Colon (tissue), 2 donors: ENCODE measurements at regions not wholly inside any gene's neighbourhood (a gene's known extent, or its start where the extent isn't known, plus 50 kb on each side); places are given as distances from the start of the nearest gene placed in this dataset.

Experiments
- FAIRE-seq: peaks from 2 replicates; lab custom pipeline; 2012; peaks lifted over from hg19 to GRCh38; lab: Jason Lieb, UNC
- donor health status: control.
- donor health status: control.

- FAIRE-seq, result no peak
Measured at GRCh38 chr5:68352166-68352565, 136.6 kb downstream of the PIK3R1 start.

GRCh38 chr5:68353605-68354004 lies 138.0 kb downstream of the PIK3R1 start:
- no peak for FAIRE-seq

- FAIRE-seq, result no peak
Measured at GRCh38 chr5:68354315-68354714, 138.8 kb downstream of the PIK3R1 start.

- FAIRE-seq, result no peak
Measured at GRCh38 chr5:68356216-68356615, 140.7 kb downstream of the PIK3R1 start.

- FAIRE-seq, result no peak
Measured at GRCh38 chr5:68356623-68357022, 141.1 kb downstream of the PIK3R1 start.

DNA sequence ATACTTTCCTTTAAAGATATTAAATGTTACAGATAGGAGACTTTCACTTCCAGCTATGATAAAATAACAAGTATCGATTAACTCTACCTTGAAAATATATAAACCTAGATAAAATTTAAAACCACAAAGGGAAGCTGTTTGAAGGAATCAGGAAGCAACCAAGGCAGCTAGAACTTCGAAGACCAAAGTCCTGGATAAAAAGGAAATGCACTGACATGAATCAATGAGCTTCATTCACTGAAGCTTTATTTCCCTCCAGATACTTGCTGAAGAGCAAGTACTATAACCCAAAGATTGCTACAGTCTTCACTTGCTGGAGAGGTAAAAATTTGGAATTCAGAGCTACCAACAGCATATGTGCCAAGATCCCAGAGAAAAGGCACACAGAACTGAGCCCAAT lies 144.1 kb downstream of the PIK3R1 start:
- no peak for FAIRE-seq

- no peak for FAIRE-seq
Measured at GRCh38 chr5:68362331-68362730, 146.8 kb downstream of the PIK3R1 start.

DNA sequence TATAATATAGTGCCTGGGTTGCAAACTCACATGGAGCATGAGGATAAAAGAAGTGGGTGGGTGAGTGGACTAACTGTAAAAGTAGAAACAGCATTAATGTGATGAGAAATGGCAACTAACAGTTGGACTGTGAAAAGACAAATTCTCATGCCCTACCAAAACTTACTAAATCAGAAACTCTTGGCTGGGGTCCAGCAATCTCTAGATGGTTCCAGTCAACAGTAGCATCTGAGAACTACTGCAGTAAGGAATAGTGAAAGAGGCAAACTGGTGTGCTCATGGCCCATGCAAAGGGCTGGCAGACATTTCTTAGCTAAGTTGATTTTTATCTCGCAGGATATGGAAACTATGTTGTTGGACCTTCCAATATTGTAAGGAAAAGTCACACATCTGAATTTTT lies 150.3 kb downstream of the PIK3R1 start:
- FAIRE-seq, result no peak

GRCh38 chr5:68367287-68367686 lies 151.7 kb downstream of the PIK3R1 start:
- FAIRE-seq, result no peak

- no peak for FAIRE-seq
Measured at GRCh38 chr5:68367717-68368116, 152.2 kb downstream of the PIK3R1 start.

- FAIRE-seq, result no peak
Measured at GRCh38 chr5:68368311-68369022, 152.9 kb downstream of the PIK3R1 start.

GRCh38 chr5:68369023-68369359 lies 153.4 kb downstream of the PIK3R1 start:
- FAIRE-seq, result no peak

- FAIRE-seq, result no peak
Measured at GRCh38 chr5:68369457-68370125, 154.0 kb downstream of the PIK3R1 start.

DNA sequence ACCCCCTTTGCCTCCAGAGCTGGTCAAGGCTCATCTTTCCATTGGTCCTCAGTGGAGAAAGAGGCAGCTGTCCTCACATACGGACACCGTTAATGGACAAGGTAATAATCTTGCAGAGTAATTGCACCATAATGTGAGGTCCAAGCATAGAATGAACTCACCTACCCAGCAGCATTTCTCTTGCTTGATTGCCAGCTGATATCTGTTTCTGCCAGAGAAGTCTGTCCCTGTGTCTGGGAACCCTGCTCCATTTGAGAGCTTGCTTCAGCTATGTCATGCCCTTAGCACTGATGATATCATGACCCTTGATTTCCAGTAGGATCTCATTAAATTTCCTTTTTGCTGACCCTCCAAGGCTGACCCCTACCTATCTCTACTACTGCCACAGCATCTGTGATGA lies 154.6 kb downstream of the PIK3R1 start:
- no peak for FAIRE-seq

GRCh38 chr5:68371607-68372006 lies 156.1 kb downstream of the PIK3R1 start:
- no peak for FAIRE-seq

- no peak for FAIRE-seq
Measured at GRCh38 chr5:68372161-68372560, 156.6 kb downstream of the PIK3R1 start.

GRCh38 chr5:68373050-68373449 lies 157.5 kb downstream of the PIK3R1 start:
- no peak for FAIRE-seq

DNA sequence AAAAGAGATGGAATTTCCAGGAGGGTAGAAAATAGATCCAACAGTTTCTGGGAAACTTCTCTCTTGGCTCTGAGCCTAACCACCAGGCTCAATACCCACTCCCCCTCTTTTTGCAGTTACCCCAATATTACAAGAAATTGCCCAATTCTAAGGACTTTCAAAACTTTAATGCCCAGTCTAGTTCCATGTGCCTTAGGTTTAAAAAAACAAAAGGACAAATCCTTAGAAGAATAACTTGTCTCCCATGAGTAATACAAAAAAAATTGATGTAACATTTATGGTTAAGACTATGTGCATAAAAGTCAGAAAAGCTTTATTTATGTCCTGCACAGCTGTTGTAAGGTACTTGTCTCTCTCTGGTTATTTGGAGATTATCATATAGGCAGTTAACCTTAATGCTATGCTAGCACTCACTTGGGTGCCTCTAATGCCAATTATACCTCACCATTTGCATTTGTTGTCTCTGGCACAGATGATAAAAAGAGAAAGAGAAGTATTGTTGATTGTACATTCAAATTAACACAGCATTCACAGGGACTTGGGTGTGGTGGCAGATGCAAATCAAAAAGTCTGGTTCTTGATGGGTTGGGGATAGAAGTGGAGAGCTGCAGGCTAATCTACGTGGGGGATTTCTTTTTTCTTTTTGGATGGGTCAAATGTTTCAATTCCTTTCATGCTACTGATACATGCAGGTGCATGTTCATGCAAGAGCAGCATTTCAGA lies 159.4 kb downstream of the PIK3R1 start:
- no peak for FAIRE-seq

DNA sequence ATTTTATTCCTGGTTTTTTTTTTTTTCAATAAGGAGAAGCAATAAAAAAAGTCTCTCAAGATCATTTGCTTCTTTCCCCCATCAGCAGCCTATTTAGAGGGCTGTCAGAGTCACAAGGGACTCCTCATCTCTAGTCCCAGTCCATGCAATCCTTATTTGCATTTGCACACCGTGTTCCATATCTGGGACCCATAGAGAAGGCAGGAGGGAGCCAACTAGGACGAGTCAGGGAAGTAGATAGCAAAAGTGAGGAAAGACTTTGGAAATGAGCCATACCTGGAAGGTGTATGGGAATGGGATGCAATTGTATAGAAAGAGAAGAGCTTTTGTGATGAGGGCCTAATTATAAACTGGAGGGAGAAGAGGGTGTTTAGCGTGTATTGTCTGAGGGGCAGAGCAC lies 160.0 kb downstream of the PIK3R1 start:
- FAIRE-seq, result no peak

GRCh38 chr5:68376935-68377334 lies 161.4 kb downstream of the PIK3R1 start:
- no peak for FAIRE-seq

DNA sequence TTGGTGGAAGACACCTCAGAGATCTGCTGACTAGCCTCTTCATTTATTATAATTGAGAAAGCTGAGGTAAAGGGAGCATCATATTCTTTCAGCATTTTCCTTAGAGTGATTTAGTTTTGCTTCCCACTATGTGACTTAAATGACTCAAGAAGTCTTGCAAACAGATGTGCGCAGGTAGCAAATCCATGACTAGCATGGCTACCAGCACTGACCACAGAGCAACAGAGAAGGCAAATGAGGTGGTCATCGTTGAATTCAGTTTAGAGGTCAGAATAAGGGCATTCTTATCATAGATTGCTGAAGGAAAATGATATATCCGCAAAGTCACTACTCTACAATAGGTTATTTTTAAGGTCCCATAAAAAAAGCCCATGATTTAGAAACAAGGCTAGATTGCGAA lies 162.2 kb downstream of the PIK3R1 start:
- no peak for FAIRE-seq

DNA sequence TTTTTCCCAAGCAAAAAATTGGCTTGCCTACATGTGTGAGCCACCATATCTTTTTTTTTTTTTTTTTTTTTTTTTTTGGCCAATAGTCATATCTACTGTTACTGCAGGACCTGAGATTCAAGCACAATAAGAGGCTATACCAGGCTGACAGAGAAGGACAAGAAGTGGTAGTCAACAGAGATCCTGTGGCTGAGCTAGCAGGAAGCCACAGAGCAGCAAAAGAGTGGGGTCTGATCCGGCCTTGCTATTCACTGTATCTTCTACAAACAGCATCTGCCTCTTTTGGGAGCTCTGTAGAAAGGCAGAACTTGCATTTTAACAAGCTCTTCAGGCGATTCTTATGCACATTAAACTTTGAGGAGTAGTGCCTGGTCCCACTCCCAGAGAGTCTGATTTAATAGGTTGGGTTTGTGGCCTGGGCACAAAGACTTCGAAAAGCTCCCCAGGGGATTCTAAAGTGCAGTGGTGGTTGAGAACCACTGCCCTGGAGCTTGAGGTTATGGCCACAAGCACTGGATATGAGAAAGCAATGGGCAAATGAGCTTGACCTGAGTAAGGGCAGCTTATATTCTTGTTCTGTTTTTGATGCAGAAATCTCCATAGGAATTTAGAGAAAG lies 162.8 kb downstream of the PIK3R1 start:
- no peak for FAIRE-seq
